ENCODE measurements at regions not wholly inside any gene's neighbourhood (a gene's known extent, or its start where the extent isn't known, plus 50 kb on each side); places are given as distances from the start of the nearest gene placed in this dataset.

GRCh38 chr13:79791471-79792042 is 310.6 kb downstream of the NDFIP2 start:
- CTCF ChIA-PET: no interaction called here
- Mint-ChIP-seq H3K9me3 (peaks cover 16% of the 10 kb centered on the region), H3K4me1 (no peaks in the 10 kb centered on the region), H3K27ac (no peak overlapping the region), H3K27me3 (ENCODE audit: low read depth) (no peaks in the 10 kb centered on the region), H3K36me3 (peaks cover 5% of the 10 kb centered on the region; the same call in 1 of the 2 replicates), H3K4me3 (no peak overlapping the region)
- POLR2A ChIA-PET: no interaction called here
- ATAC-seq (no peak), DNase-seq (ENCODE audit: low spot score) (no peak)
- no peak for TF ChIP-seq JAZF1 (CRISPR knock-in tag; IDR thresholded peaks at IDR 0.05)
- no peak for TF ChIP-seq ETV6 (CRISPR knock-in tag; IDR thresholded peaks at IDR 0.05)
- TF ChIP-seq CBFB (CRISPR knock-in tag; IDR thresholded peaks at IDR 0.05; ENCODE audit: low read depth): no peak
- no peak for TF ChIP-seq SMAD4 (CRISPR knock-in tag; IDR thresholded peaks at IDR 0.05)
- TF ChIP-seq, protein P1, sequence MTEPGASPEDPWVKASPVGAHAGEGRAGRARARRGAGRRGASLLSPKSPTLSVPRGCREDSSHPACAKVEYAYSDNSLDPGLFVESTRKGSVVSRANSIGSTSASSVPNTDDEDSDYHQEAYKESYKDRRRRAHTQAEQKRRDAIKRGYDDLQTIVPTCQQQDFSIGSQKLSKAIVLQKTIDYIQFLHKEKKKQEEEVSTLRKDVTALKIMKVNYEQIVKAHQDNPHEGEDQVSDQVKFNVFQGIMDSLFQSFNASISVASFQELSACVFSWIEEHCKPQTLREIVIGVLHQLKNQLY (CRISPR knock-in tag; IDR thresholded peaks at IDR 0.05): no peak
- TF ChIP-seq ZNF671 (CRISPR knock-in tag; IDR thresholded peaks at IDR 0.05): no peak
- TF ChIP-seq NFATC4 (CRISPR knock-in tag; IDR thresholded peaks at IDR 0.05): no peak
- TF ChIP-seq OVOL2 (CRISPR knock-in tag; IDR thresholded peaks at IDR 0.05; ENCODE audit: borderline replicate concordance): no peak
- TF ChIP-seq ATF1 (CRISPR knock-in tag; IDR thresholded peaks at IDR 0.05): no peak
- no peak for TF ChIP-seq GABPB1 (CRISPR knock-in tag; IDR thresholded peaks at IDR 0.05)
- no peak for TF ChIP-seq SOX15 (CRISPR knock-in tag; IDR thresholded peaks at IDR 0.05)
- TF ChIP-seq ZNF416 (CRISPR knock-in tag; IDR thresholded peaks at IDR 0.05): no peak
- no peak for TF ChIP-seq ZNF423 (CRISPR knock-in tag; IDR thresholded peaks at IDR 0.05)
- TF ChIP-seq AR (CRISPR knock-in tag; IDR thresholded peaks at IDR 0.05): no peak

- Mint-ChIP-seq H3K27me3 (ENCODE audit: low read depth) (no peaks in the 10 kb centered on the region), H3K36me3 (peaks cover 5% of the 10 kb centered on the region; the same call in 1 of the 2 replicates), H3K4me1 (peaks cover 24% of the 10 kb centered on the region), H3K4me3 (no peak overlapping the region), H3K27ac (no peak overlapping the region), H3K9me3 (peaks cover 16% of the 10 kb centered on the region)
- POLR2A ChIA-PET: no interaction called here
- ATAC-seq: no peak
- no peak for DNase-seq (ENCODE audit: low spot score)
- CTCF ChIA-PET: no interaction called here
- no peak for TF ChIP-seq NFATC4 (CRISPR knock-in tag; IDR thresholded peaks at IDR 0.05)
- no peak for TF ChIP-seq HMGA2 (CRISPR knock-in tag; IDR thresholded peaks at IDR 0.05)
- no peak for TF ChIP-seq AFF4 (CRISPR knock-in tag; IDR thresholded peaks at IDR 0.05; ENCODE audit: borderline replicate concordance)
- TF ChIP-seq SMAD3 (CRISPR knock-in tag; IDR thresholded peaks at IDR 0.05; ENCODE audit: borderline replicate concordance): no peak
- no peak for TF ChIP-seq GABPB1 (CRISPR knock-in tag; IDR thresholded peaks at IDR 0.05)
- no peak for TF ChIP-seq TCF7 (CRISPR knock-in tag; IDR thresholded peaks at IDR 0.05; ENCODE audit: low read depth)
- TF ChIP-seq NFE2L1 (CRISPR knock-in tag; IDR thresholded peaks at IDR 0.05): no peak
- no peak for TF ChIP-seq ZSCAN18 (CRISPR knock-in tag; IDR thresholded peaks at IDR 0.05)
- TF ChIP-seq CREB1 (CRISPR knock-in tag; IDR thresholded peaks at IDR 0.05): no peak
- TF ChIP-seq, protein P2, sequence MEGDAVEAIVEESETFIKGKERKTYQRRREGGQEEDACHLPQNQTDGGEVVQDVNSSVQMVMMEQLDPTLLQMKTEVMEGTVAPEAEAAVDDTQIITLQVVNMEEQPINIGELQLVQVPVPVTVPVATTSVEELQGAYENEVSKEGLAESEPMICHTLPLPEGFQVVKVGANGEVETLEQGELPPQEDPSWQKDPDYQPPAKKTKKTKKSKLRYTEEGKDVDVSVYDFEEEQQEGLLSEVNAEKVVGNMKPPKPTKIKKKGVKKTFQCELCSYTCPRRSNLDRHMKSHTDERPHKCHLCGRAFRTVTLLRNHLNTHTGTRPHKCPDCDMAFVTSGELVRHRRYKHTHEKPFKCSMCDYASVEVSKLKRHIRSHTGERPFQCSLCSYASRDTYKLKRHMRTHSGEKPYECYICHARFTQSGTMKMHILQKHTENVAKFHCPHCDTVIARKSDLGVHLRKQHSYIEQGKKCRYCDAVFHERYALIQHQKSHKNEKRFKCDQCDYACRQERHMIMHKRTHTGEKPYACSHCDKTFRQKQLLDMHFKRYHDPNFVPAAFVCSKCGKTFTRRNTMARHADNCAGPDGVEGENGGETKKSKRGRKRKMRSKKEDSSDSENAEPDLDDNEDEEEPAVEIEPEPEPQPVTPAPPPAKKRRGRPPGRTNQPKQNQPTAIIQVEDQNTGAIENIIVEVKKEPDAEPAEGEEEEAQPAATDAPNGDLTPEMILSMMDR (IDR thresholded peaks at IDR 0.05): no peak
- no peak for TF ChIP-seq NR1H2 (CRISPR knock-in tag; IDR thresholded peaks at IDR 0.05)
These were observed 305.2 kb downstream of the NDFIP2 start for GRCh38 chr13:79786176-79786575.
